Body of pancreas (tissue), 4 donors: ENCODE measurements at regions not wholly inside any gene's neighbourhood (a gene's known extent, or its start where the extent isn't known, plus 50 kb on each side); places are given as distances from the start of the nearest gene placed in this dataset.

Source experiments
- ATAC-seq: fragments of 150-250 bp; one replicate; pipeline ENCODE4 v1.9.1; 2016
- DNase-seq, 4 donors: peaks; one replicate each; pipeline ENCODE4 v3.0.0-alpha.2; 2019
- H3K27ac ChIP-seq, 4 donors: fragments of 200-600 bp; sonication (generic); 1 replicate in 3 of 4; 2 replicates in 1 of 4; pipeline versions ENCODE4 v1.5.1 to v1.6.1; 2016 to 2019; ENCODE audit warnings: mild to moderate bottlenecking in 1 of 4, mixed read lengths in 1 of 4, moderate library complexity in 1 of 4
- H3K27me3 ChIP-seq, 2 donors: fragments of 200-600 bp; sonication (generic); one replicate each; pipeline ENCODE4 v1.6.0; 2016; ENCODE audit warnings: mild to moderate bottlenecking in 1 of 2
- H3K36me3 ChIP-seq, 2 donors: fragments of 200-600 bp; sonication (generic); replicated peaks in 1 of 2; 2 replicates each; pipeline ENCODE4 v1.5.1; 2016; ENCODE audit warnings: low read depth in 2 of 2; ENCODE audit not compliant: insufficient read depth in 1 of 2
- H3K4me1 ChIP-seq: fragments of 200-600 bp; sonication (generic); one replicate; pipeline ENCODE4 v1.6.0; 2016
- H3K4me3 ChIP-seq, 2 donors: fragments of 200-600 bp; sonication (generic); 1 replicate in 1 of 2; 2 replicates in 1 of 2; pipeline ENCODE4 v1.5.1; 2016 to 2019
- H3K9me3 ChIP-seq, 3 donors: fragments of 200-600 bp; sonication (generic); 1 replicate in 2 of 3; 2 replicates in 1 of 3; pipeline ENCODE4 v1.5.1; 2016
- POLR2A ChIP-seq, 3 donors: fragments of 450-650 bp; IDR thresholded peaks; one replicate each; pipeline ENCODE4 v1.6.1; 2016; ENCODE audit warnings: antibody characterized with exemption in 3 of 3, mild to moderate bottlenecking in 2 of 3
- WGBS, 2 donors: methylation state at CpG; one replicate each; pipeline ENCODE4 v1.1.5; 2017; 5-methylcytosine and 5-hydroxymethylcytosine counted together
- intact Hi-C: fragments of 100-400 bp; cut with DNase I; formaldehyde crosslinking; loops from one replicate; pipeline ENCODE4 v1.15.1; 2023
- TF ChIP-seq, protein P1 (sequence below), 7 experiments: fragments of 450-650 bp in 4 of 7; fragments of 200-600 bp in 3 of 7; sonication (generic) in 3 of 7; IDR thresholded peaks; one replicate each; pipeline ENCODE4 v1.5.1; 2016 to 2019; ENCODE audit warnings: antibody characterized with exemption in 7 of 7

DNA sequence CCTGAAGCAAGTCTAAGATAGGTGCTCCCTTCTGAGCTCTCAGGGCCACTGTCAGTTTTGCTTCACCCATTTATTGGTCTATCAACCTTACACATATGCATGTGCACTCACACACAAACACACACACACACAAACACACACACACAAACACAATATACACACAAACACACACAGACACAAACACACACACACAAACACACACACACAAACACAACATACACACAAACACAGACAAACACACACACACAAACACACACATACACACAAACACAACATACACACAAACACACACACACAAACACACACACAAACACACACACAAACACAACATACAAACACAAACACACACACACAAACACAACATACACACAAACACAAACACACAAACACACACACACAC lies 181.6 kb upstream of the KLHL29 start:
- H3K4me3 ChIP-seq: no peak overlapping the region
- ATAC-seq (no peak), DNase-seq (no peak)
- H3K9me3 ChIP-seq: no peaks in the 10 kb centered on the region
- no peaks in the 10 kb centered on the region for H3K27me3 ChIP-seq
- H3K36me3 ChIP-seq: no peaks in the 10 kb centered on the region
- no peak overlapping the region for H3K27ac ChIP-seq
- H3K4me1 ChIP-seq: no peaks in the 10 kb centered on the region
- TF ChIP-seq POLR2A (IDR thresholded peaks at IDR 0.05): no peak
- TF ChIP-seq, protein P1, sequence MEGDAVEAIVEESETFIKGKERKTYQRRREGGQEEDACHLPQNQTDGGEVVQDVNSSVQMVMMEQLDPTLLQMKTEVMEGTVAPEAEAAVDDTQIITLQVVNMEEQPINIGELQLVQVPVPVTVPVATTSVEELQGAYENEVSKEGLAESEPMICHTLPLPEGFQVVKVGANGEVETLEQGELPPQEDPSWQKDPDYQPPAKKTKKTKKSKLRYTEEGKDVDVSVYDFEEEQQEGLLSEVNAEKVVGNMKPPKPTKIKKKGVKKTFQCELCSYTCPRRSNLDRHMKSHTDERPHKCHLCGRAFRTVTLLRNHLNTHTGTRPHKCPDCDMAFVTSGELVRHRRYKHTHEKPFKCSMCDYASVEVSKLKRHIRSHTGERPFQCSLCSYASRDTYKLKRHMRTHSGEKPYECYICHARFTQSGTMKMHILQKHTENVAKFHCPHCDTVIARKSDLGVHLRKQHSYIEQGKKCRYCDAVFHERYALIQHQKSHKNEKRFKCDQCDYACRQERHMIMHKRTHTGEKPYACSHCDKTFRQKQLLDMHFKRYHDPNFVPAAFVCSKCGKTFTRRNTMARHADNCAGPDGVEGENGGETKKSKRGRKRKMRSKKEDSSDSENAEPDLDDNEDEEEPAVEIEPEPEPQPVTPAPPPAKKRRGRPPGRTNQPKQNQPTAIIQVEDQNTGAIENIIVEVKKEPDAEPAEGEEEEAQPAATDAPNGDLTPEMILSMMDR (IDR thresholded peaks at IDR 0.05): no peak
- intact Hi-C loops: no loop called here

DNA sequence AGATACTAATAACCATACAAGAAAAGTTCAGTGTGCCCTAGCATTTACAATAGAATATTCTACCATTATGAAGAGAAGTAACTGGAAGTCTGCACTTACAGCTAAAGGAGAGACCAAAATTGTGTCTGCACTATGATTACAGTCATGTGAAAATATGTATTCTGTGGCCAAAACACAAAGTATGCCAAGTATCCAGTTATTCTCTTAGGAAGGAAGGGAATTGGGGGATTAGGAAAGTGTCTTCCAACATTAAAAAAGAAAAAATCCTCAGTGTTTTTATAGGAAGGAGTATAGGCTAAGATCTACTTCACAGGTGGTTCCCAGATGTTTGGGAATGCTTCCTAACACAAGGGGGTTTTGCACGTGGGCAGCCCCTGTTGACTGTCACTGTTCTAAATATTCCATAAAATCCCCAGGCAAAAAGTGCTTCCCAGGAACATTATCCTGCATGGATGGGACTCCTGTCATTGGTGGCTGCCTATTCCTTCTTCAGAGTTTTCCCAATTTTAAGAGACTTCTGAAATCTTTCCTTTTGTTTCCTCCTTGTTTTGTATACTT lies 180.2 kb upstream of the KLHL29 start:
- no peak for DNase-seq
- TF ChIP-seq POLR2A (IDR thresholded peaks at IDR 0.05): no peak
- TF ChIP-seq, protein P1 (IDR thresholded peaks at IDR 0.05): no peak
- no peaks in the 10 kb centered on the region for H3K9me3 ChIP-seq
- no peak overlapping the region for H3K4me3 ChIP-seq
- no peaks in the 10 kb centered on the region for H3K4me1 ChIP-seq
- no peaks in the 10 kb centered on the region for H3K36me3 ChIP-seq
- no peak overlapping the region for H3K27ac ChIP-seq
- intact Hi-C loops: no loop called here
- 38 to 61% methylated on average over 1 of the region's 1 CpG for WGBS, 2 donors
- ATAC-seq: no peak
- no peaks in the 10 kb centered on the region for H3K27me3 ChIP-seq

DNA sequence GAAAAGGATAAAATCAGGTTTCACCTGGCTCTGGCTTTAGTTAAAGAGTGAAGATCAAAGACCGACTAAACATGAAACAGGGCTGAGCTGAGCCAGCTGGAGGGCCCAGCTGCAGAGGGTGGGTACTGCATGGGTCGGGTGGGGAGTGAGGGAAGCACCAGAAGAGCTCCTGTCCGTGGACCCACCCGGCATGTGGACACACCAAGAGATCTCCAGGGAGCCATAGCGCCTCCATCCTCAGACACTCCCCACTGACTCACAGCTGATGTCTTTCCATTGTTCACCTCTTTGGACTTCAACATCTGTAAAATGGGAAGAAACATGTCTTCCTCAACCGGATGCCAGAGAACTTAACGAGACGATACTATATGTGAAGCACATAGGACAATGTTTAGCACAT lies 178.3 kb upstream of the KLHL29 start:
- DNase-seq: no peak
- no peaks in the 10 kb centered on the region for H3K9me3 ChIP-seq
- 54 to 87% methylated on average over 8 of the region's 8 CpGs for WGBS, 2 donors
- H3K36me3 ChIP-seq: no peaks in the 10 kb centered on the region
- H3K4me1 ChIP-seq: peaks cover 5% of the 10 kb centered on the region
- TF ChIP-seq, protein P1 (IDR thresholded peaks at IDR 0.05): no peak
- no peak overlapping the region for H3K4me3 ChIP-seq
- H3K27me3 ChIP-seq: no peaks in the 10 kb centered on the region
- ATAC-seq: no peak
- no peak overlapping the region for H3K27ac ChIP-seq
- intact Hi-C loops: no loop called here

DNA sequence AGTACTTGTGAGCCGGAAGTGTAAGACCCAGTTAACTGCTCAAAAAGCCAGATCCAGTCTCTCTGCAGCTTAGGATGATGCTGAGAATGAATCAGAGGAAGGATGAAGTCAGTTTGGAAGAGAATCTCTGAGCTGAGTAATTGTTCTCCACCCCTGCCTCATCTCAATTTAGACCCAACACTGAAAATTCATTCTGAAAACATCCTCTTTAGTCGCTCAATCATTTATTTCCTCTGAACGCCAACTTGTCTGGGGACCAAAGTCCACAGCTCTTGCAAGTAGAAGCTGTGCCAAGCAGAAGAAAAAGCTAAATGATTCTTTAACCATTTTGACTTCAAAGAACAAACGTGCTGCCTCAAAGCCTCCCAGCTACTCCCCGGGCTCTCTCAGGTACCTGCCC lies 177.1 kb upstream of the KLHL29 start:
- no peak for ATAC-seq
- H3K9me3 ChIP-seq: no peaks in the 10 kb centered on the region
- TF ChIP-seq POLR2A (IDR thresholded peaks at IDR 0.05): no peak
- TF ChIP-seq, protein P1 (IDR thresholded peaks at IDR 0.05): no peak
- intact Hi-C loops: no loop called here
- no peak overlapping the region for H3K4me3 ChIP-seq
- 30 to 34% methylated on average over 5 of the region's 5 CpGs for WGBS, 2 donors
- H3K27me3 ChIP-seq: no peaks in the 10 kb centered on the region
- DNase-seq: no peak
- no peak overlapping the region for H3K27ac ChIP-seq
- no peaks in the 10 kb centered on the region for H3K36me3 ChIP-seq
- H3K4me1 ChIP-seq: peaks cover 16% of the 10 kb centered on the region

DNA sequence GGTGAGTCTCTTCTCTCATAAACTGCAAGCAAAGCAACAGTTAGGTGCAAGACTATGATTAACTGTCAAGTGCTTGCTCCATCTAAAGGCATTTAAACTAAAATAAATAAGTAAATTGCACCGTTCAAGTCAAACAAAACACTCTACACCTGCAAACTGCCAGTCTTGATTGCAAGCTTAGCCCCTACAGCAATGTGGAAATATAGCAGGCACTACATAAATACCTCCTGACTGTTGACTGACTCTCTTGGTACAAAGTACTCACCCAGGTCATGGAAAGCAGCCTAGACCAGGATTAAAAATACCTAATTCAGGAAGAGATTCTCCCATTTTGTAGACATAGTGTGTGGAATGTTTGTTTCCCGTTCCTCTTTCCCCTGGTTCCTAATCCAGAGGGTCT lies 176.6 kb upstream of the KLHL29 start:
- Histone ChIP-seq H3K4me1 (peaks cover 16% of the 10 kb centered on the region), H3K27me3 (no peaks in the 10 kb centered on the region), H3K27ac (no peak overlapping the region), H3K9me3 (no peaks in the 10 kb centered on the region), H3K36me3 (no peaks in the 10 kb centered on the region), H3K4me3 (no peak overlapping the region)
- ATAC-seq: no peak
- DNase-seq: no peak
- intact Hi-C loops: no loop called here
- WGBS, 2 donors: 13 to 61% methylated on average over 2 of the region's 2 CpGs
- TF ChIP-seq, protein P1 (IDR thresholded peaks at IDR 0.05): no peak
- TF ChIP-seq POLR2A (IDR thresholded peaks at IDR 0.05): no peak
